SK-N-MC (cell line): ENCODE measurements at regions not wholly inside any gene's neighbourhood (a gene's known extent, or its start where the extent isn't known, plus 50 kb on each side); places are given as distances from the start of the nearest gene placed in this dataset.

Experiments used
- DNase-seq: peaks from one replicate; pipeline ENCODE4 v3.0.0-alpha.2; 2011; ENCODE audit warnings: low read depth, low spot score
- H3K27ac ChIP-seq: fragments of 200-600 bp; sonication (generic); 2 replicates; pipeline ENCODE4 v1.5.1; 2016; ENCODE audit warnings: mixed run types
- H3K36me3 ChIP-seq: fragments of 200-600 bp; sonication (generic); 2 replicates; pipeline ENCODE4 v1.6.1; 2017; ENCODE audit warnings: antibody characterized with exemption, low read length, mixed read lengths; ENCODE audit not compliant: insufficient read depth
- H3K4me3 ChIP-seq: fragments of 200-600 bp; sonication (generic); 2 replicates; pipeline ENCODE4 v1.5.1; 2016
- H3K9ac ChIP-seq: fragments of 200-600 bp; sonication (generic); 2 replicates; pipeline ENCODE4 v1.8.0; 2017; ENCODE audit warnings: mixed run types, mixed read lengths; ENCODE audit not compliant: insufficient read length
- H3K9me3 ChIP-seq: fragments of 200-600 bp; sonication (generic); 2 replicates; pipeline ENCODE4 v1.6.1; 2017; ENCODE audit warnings: low read depth, mild to moderate bottlenecking, antibody characterized with exemption, low read length, moderate library complexity, mixed read lengths
- EZH2 ChIP-seq: fragments of 200-600 bp; sonication (generic); IDR thresholded peaks from one replicate; pipeline ENCODE4 v1.6.1; 2017; ENCODE audit warnings: antibody characterized with exemption
- FOXP2 ChIP-seq: optimal IDR thresholded peaks from 2 replicates; pipeline ENCODE3; 2011; ENCODE audit warnings: mild to moderate bottlenecking, moderate library complexity; ENCODE audit not compliant: insufficient read depth; ENCODE audit errors: extremely low read length, control extremely low read depth
- POLR2AphosphoS5 ChIP-seq: IDR thresholded peaks from 2 replicates; pipeline ENCODE4 v1.6.1; 2012; ENCODE audit warnings: mild to moderate bottlenecking, low read depth, low read length, borderline replicate concordance

- Histone ChIP-seq H3K9ac (no peak overlapping the region), H3K9me3 (no peaks in the 10 kb centered on the region), H3K36me3 (no peaks in the 10 kb centered on the region), H3K27ac (no peak overlapping the region), H3K4me3 (no peak overlapping the region)
- DNase-seq = no peak
- TF ChIP-seq EZH2 (no peak), POLR2AphosphoS5 (no peak), FOXP2 (no peak)
These were observed 124.2 kb upstream of the TRPM3 start for GRCh38 chr9:71245651-71246050.

GRCh38 chr9:71243951-71244350 lies 122.5 kb upstream of the TRPM3 start:
- Histone ChIP-seq H3K36me3 (no peaks in the 10 kb centered on the region), H3K9me3 (no peaks in the 10 kb centered on the region), H3K4me3 (no peak overlapping the region), H3K27ac (no peak overlapping the region), H3K9ac (no peak overlapping the region)
- TF ChIP-seq POLR2AphosphoS5 (no peak), EZH2 (no peak), FOXP2 (no peak)
- DNase-seq = no peak

GRCh38 chr9:71242081-71242480 lies 120.7 kb upstream of the TRPM3 start:
- Histone ChIP-seq H3K9me3 (no peaks in the 10 kb centered on the region), H3K36me3 (no peaks in the 10 kb centered on the region), H3K4me3 (no peak overlapping the region), H3K9ac (no peak overlapping the region), H3K27ac (no peak overlapping the region)
- TF ChIP-seq POLR2AphosphoS5 = no peak
- DNase-seq = no peak

DNA sequence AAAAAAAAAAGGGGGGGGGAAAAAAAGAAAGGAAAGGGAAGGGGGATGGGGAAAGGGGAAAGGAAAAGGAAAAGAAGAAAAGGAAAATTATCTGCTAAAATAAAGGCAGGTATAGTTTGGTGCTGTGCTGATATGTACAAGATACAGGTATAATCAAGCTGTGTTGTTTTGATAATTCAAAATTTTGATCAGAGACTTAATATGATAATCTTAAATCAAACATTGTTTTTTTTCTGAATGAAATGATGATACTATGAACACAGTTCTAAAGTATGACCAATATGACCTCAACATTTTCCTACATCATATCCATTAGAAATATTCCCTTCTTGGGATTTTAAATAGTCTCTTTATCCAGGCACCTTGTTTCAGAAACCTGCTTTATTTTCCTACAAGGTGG lies 115.6 kb upstream of the TRPM3 start:
- TF ChIP-seq FOXP2 = no peak
- TF ChIP-seq POLR2AphosphoS5 = no peak
- TF ChIP-seq EZH2 = no peak
- Histone ChIP-seq H3K9me3 (no peaks in the 10 kb centered on the region), H3K36me3 (no peaks in the 10 kb centered on the region), H3K27ac (no peak overlapping the region), H3K9ac (no peak overlapping the region), H3K4me3 (no peak overlapping the region)
- no peak for DNase-seq

DNA sequence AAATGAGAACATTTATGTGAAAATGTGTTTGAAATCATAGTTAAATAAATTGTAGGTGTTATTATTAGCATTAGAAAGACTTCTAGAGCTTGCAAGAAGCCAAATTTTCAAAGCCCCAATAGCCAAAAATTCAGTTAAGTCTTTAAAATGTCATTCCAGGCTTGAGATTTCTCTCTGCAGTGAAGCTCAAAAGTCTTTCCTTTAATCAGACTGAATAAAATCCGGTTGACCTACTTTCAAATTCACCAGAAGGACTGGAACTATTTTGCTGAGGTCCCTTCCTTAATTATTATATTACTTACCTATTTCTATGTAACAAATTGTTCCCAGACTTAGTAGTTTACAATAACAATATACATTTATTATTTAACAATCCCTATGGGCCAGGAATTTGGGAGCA lies 112.2 kb upstream of the TRPM3 start:
- Histone ChIP-seq H3K9ac (no peak overlapping the region), H3K36me3 (no peaks in the 10 kb centered on the region)

GRCh38 chr9:71223953-71224538 lies 102.6 kb upstream of the TRPM3 start:
- Histone ChIP-seq H3K9me3 (no peaks in the 10 kb centered on the region), H3K27ac (no peak overlapping the region), H3K36me3 (no peaks in the 10 kb centered on the region), H3K4me3 (no peak overlapping the region), H3K9ac (no peak overlapping the region)
- TF ChIP-seq EZH2 (no peak), POLR2AphosphoS5 (no peak), FOXP2 (no peak)
- DNase-seq = no peak

More for the DNA sequence above, 112.2 kb upstream of the TRPM3 start:
- H3K9me3 ChIP-seq = no peaks in the 10 kb centered on the region
- TF ChIP-seq FOXP2 (no peak), POLR2AphosphoS5 (no peak), EZH2 (no peak)
- no peak for DNase-seq
- H3K4me3 ChIP-seq = no peak overlapping the region
- H3K27ac ChIP-seq = no peak overlapping the region

- TF ChIP-seq FOXP2 (no peak), EZH2 (no peak), POLR2AphosphoS5 (no peak)
- Histone ChIP-seq H3K4me3 (no peak overlapping the region), H3K27ac (no peak overlapping the region), H3K9me3 (no peaks in the 10 kb centered on the region), H3K9ac (no peak overlapping the region), H3K36me3 (no peaks in the 10 kb centered on the region)
- no peak for DNase-seq
These were observed 97.4 kb upstream of the TRPM3 start for GRCh38 chr9:71218774-71219173.

GRCh38 chr9:71213633-71214032 lies 92.2 kb upstream of the TRPM3 start:
- H3K36me3 ChIP-seq = no peaks in the 10 kb centered on the region
- no peak overlapping the region for H3K9ac ChIP-seq
- TF ChIP-seq FOXP2 (no peak), POLR2AphosphoS5 (no peak), EZH2 (no peak)
- no peak overlapping the region for H3K4me3 ChIP-seq
- no peak overlapping the region for H3K27ac ChIP-seq
- no peaks in the 10 kb centered on the region for H3K9me3 ChIP-seq
- no peak for DNase-seq

GRCh38 chr9:71210326-71210725 lies 88.9 kb upstream of the TRPM3 start:
- H3K9ac ChIP-seq = no peak overlapping the region
- H3K27ac ChIP-seq = no peak overlapping the region
- no peak for DNase-seq
- no peaks in the 10 kb centered on the region for H3K9me3 ChIP-seq
- no peak overlapping the region for H3K4me3 ChIP-seq
- H3K36me3 ChIP-seq = no peaks in the 10 kb centered on the region
- TF ChIP-seq EZH2 = no peak
- no peak for TF ChIP-seq POLR2AphosphoS5
- no peak for TF ChIP-seq FOXP2

DNA sequence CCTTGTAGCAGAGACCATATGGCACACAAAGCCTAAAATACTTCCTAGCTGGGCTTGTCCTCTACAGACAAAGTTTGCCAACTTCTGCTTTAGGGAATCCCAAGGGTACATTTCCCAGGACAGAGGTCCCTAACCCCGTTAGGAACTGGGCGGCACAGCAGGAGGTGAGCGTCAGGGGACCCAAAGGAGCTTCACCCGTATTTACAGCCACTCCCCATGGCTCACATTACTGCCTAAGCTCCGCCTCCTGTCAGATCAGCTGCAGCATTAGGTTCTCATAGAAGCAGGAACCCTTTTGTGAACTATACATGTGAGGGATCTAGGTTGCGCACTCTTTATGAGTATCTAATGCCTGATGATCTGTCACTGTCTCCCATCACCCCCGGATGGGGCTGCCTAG lies 88.5 kb upstream of the TRPM3 start:
- no peak overlapping the region for H3K27ac ChIP-seq
- no peaks in the 10 kb centered on the region for H3K36me3 ChIP-seq
- TF ChIP-seq POLR2AphosphoS5 = no peak
- no peak for TF ChIP-seq EZH2
- no peak for TF ChIP-seq FOXP2
- no peak overlapping the region for H3K4me3 ChIP-seq
- no peak overlapping the region for H3K9ac ChIP-seq
- no peak for DNase-seq
- H3K9me3 ChIP-seq = no peaks in the 10 kb centered on the region
